NB4 (cell line): ENCODE measurements at regions not wholly inside any gene's neighbourhood (a gene's known extent, or its start where the extent isn't known, plus 50 kb on each side); places are given as distances from the start of the nearest gene placed in this dataset.

Experiments
- CTCF ChIP-seq: IDR thresholded peaks from one replicate; pipeline ENCODE4 v1.5.1; 2012; ENCODE audit warnings: low read depth, low read length
- POLR2A ChIP-seq: IDR thresholded peaks from 2 replicates; pipeline ENCODE4 v1.6.1; 2011; ENCODE audit warnings: mild to moderate bottlenecking; ENCODE audit not compliant: insufficient read length; ENCODE audit errors: extremely low read depth

- TF ChIP-seq CTCF (no peak), POLR2A (no peak)
Measured at GRCh38 chr10:113463083-113463482, 89.8 kb upstream of the HABP2 start.
